DMS53 treated with DMSO at 0.1 percent for 48 hours (cell line): ENCODE measurements at regions not wholly inside any gene's neighbourhood (a gene's known extent, or its start where the extent isn't known, plus 50 kb on each side); places are given as distances from the start of the nearest gene placed in this dataset.

Experiments used
- DNase-seq: peaks from one replicate; lab custom pipeline; 2025; ENCODE audit not compliant: unreplicated experiment; lab: John Stamatoyannopoulos, UW

DNA sequence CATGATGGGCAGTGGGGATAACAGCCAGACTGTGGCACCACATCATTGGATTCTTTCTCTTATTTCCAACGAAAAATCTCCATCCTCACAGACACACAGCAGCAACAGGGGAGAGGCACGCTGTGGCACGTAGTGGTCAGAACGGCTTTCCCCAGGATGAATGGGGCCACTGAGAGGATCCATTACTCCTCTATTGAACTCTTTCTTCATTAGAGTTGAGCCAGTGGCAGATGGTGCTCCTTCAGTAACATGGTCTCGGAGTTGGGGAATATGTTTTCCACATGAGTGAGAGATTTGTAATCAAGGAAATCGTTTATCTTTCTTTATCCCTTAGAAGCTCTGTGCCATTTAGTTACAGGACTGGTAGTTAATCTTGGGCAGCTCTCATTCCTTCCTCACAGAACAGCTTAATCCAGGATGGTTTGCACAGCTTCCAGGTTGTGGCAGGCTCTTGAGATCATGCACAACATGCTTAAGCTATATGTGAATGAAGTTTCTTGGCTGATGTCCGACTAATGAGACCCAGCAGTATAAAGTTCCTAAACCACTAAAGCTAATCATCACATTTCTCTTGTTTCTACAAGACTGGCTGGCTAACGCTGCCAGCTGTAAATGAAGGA lies 180.5 kb upstream of the SLC10A2 start:
- no peak for DNase-seq

DNA sequence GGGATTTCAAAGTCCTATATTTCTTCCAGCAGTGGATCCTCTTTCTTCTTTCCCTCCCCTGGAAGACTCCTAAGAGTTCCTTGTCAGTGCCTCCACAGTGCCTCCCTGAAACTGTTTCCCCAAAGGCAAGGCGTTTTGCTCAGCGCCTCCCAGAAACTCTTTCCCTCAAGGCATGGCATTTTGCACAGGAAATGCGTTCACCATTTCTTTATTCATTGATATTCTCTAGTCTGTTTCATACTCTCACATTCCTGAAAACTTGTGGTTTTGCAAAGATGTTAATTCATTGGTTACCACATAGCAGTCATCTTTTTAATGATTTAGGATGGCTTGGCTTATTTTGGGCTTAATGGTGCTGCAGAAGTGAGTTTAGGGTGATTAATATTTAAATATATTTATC lies 177.3 kb upstream of the SLC10A2 start:
- no peak for DNase-seq

DNA sequence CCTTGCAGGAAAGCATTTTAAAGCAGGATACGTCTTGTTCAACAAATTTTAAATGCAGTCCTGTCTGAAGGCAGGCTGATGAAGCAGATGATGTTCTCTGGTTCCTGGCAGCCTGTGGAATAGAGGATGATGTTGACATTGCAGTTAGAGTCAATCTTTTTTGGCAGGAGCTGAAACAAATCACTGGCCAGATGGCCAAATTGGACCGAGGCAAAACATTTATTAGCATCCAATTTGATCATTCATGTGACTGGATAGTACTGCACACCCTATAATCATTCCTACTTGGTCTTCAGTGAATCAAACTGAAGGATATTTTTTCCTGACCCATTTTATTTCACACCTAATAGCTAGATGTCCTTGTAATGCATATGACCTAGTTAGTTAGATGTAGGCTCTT lies 172.2 kb upstream of the SLC10A2 start:
- no peak for DNase-seq

DNA sequence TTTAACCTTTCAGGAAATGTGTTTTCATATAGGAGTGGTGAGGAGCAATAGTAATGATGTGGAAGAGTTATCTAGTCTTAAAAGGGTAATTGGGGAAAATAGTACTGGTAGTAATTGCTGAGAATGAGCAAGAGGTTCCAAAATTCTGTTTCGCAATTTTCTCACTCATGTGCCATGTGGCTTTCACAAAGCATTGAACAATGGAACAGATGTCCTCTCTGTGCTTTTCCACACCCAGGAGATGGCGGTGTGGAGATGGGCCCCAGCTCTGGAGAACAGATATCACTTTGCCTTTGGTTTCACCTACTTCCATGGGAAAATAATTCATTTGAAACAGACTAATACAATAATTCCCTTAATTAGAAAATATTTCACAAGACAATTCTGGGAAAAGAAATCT lies 170.0 kb upstream of the SLC10A2 start:
- DNase-seq: no peak

DNA sequence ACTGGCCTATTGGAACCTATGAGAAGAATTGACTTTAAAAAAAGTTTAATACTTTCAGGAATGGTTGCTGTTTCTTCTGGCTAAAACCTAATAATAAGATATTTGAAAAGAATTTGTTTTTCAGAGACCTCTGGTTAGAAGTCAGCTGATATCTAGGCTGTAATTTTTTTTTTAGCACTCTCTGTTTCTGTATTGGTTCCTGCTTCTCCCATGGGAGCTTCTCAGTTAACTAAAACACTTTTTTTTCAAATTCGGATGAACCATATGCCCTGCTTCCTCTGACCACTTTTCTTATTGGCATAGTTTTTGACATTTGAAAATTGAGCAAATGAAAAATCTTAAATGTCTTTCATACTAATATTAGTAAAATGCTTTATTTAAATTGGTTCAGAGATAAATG lies 163.5 kb upstream of the SLC10A2 start:
- no peak for DNase-seq

DNA sequence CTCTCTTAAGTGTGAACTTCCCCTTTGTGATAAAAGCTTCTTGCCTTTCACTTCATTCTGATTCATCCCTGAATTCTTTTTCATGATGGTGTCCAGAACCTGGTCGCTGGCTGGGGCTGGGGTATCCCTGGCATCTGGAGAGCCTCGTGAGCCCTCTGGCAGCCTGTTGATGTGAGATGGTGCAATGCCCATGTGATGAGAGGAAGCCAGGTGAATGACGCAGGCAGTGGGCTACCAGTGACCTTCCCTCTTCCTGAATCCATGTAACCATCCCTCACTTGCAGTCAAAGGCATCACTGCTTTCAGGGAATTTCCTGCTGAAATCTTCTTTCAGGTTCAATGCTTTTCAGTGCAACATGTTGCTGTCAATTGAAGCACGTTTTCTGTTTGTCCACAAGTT lies 158.6 kb upstream of the SLC10A2 start:
- no peak for DNase-seq

DNA sequence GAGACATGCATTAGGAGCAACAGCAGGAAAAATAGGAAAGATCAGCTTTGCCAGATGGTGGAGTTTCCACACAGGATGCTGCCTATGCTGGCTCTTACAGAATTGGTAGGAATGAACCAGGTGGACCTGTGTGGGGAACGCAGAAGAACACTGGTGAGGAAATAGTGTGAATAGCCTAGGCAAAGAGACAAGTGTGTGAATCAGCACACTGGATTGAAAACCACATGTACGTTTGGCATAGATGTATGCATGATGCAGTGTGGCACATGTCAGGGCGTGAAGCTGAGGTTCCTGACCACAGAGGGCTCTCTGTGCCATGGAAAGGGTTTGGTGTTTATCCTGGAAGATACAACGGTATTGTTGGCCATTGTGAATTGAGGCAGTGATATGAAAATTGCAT lies 156.5 kb upstream of the SLC10A2 start:
- no peak for DNase-seq

DNA sequence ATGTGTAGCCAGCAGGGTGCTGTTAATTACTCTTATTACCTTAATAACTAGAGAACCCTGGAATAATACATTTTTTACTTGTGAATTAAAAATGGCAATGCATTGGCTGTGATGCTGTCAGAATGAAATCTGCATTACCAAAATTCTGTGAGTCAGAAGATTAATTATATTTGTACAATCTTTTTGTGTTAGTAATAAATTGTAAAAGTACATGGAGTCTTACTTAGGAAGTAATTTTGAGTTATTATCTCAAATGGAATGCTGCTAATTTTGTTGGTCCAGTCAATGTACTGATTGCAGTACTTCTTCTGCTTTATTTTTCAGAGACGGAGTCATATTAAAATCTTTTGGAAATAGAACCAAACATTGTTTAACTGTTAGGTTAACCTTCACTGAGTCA lies 152.0 kb upstream of the SLC10A2 start:
- no peak for DNase-seq

DNA sequence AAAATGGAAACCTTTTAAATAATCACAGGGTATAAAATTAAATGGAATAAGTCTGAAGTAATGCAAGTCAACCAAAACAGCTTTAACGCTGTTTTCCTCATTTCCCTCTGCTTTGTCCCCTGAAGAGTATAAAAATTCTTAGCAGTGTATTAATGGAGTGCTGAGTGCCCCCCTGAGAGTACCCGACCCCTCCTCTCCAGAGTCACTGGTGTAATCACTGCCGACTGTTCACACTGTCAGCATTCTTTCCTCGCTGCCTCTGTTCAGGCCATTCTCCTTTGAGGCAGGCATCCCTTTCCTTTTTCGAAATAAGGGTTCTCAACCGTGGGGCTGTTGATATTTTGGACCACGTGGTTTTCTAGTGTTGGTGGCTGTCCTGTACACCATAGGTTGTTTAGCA lies 146.9 kb upstream of the SLC10A2 start:
- DNase-seq: no peak

DNA sequence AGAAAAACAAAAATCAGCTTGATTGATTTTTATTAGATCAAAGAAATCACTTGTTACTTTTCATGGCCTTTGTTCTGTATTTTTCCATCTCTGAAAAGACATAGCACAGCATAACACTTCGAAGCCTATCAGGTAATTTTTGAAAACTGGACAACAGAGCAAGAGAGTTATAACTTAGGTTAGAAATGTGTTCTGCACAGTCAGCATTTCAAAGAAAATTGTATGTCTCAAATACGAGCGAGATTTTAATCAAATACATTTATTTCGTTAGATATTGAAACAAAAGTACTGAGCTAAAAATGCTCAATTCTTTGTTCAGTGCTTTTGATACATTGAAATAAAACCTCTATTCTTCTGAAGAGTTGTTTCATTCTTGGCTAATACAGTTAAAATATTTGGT lies 144.1 kb upstream of the SLC10A2 start:
- no peak for DNase-seq

DNA sequence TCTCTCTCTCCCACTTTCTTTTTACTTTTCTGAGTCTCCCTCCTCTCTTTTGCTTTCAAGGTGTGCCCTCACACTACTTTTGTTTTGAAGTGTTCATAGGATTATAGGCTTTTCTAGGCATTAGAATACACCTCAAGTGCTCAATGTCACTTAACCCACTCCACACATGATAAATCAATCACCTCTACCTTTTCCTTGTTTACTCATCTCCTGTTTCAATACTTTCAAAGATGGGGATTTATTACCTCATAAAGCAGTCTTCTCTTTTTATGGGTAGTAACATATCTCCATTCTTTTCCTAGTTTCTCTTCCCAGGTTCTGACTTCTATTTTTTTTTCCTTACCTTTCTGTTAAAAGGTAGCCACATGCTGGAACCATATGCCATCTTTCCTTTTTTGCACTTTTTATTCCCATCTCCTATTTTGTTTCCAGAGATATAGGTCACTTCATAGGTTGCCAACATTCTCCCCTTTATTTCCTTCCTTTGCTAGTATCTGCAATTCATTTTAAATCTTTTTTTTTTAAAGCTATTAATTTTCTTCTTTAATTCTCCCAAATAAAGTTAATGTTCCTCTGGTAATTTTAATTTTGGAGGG lies 137.6 kb upstream of the SLC10A2 start:
- no peak for DNase-seq

DNA sequence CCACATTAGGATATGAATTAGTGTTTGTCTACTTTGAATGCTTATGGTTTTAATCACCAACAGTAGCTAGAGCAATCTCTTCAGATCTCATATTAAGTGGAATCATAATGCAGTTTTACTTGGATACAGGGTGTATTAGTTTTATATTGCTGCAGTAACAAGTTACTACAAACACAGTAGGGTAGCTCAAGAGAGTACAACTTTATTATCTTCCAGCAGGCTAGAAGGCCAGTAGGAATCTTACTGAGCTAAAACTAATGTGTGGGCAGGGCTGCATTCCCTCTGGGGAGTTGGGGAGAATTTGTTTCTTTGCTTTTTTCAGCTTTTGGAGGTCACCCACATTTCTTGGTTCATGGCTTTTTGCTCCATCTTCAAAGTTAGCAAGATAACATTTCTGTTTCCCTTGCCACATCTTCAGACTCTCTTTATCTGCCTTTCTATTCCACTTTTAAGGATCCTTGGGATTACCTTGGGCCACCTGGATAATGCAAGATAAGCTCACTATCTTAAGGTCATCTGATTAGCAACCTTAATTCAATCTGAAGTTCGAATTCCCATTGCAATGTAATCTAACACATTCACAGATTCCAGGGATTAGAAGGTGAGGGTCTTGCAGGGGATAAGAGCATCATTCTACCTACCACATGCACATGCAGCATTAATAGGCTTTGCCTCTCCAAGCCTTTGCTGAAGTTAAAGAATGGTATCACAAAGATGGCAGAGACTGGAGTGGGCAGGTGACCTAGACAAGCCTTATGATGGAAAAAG lies 134.1 kb upstream of the SLC10A2 start:
- DNase-seq: no peak

DNA sequence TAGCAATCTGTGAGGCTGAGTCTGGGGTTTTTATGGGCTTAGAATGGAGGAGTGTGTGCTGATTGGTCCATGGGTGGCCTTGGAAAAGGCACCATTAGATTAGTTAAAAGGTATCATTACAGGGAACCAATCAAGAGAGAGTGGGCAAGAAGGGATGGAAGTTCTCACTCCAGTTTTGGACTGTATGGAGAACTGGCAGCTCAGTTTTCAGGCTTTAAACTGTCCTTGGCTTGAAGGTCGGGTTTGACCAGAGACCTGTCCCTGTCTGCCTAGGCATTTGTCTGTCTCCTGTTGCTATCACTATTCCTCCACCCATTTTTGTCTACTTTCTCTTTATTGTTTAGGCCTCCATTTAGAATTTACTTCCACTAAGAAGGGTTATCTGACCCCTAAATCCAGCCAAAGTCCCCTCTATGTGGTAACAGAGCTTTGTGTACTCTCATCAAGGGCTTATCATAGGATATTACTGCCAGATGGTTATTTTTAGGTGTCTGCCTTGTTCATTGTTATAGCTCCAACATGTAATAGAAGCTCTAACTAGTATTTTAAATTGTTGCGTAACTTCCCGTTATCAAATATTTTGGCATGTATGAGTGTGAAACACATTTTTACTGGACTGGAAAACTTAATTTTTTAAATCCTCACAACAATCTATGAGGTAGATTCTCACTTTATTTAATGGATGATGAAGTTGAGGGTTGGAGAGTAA lies 133.3 kb upstream of the SLC10A2 start:
- no peak for DNase-seq

DNA sequence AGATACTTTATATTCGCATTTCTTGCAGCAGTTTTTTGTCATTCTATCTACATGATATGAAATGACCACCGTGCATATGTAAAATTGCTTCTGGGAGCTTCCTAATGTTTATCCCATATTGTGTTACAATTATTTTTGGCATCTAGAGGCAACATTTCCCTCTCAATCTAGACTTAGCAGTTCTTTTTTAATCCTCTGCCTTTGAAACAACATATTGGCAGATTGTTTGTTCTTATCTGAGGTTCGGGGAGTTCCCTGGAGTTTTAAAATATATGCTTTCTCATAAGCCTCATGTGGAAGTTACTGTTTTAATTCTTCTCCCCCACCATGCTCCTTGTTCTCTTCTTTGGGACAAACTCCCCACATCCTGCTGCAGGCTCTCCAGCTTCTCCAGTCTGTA lies 130.1 kb upstream of the SLC10A2 start:
- DNase-seq: no peak

DNA sequence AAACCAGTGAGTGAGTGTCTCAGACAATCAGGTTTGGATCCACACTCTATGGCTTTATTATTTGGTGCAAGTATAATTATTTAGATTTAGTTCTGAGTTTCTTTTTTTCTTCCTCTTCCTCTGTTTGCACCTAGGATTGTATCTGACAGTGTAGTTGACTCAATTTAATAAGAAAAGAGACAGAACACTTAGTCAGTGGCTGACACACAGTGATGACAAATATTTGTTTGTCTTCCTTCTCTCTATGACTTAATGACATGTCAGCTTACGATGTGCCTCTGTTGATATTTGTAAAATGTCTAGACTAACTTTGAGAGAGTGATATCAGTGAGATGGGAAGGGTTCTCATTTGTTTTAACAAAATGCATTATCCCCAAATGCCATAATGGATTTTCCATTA lies 129.5 kb upstream of the SLC10A2 start:
- no peak for DNase-seq

DNA sequence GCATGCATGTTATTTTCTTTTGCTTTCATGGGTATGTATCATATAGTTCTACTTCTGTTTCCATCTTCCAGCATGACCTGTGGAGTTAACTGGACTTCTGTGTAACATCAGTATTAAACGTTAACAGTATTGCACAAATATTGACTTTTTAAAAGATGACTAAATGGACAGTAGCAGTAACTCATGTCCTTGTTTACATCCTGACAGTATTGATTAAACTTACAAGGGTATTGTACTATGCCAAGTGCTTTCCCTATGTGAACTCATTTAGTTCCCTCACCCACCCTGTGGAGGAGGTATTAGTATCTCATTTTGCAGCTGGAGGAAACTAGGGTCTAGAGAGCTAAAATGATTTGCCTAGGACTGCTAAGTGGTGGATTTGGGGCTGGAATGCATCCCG lies 128.7 kb upstream of the SLC10A2 start:
- no peak for DNase-seq

DNA sequence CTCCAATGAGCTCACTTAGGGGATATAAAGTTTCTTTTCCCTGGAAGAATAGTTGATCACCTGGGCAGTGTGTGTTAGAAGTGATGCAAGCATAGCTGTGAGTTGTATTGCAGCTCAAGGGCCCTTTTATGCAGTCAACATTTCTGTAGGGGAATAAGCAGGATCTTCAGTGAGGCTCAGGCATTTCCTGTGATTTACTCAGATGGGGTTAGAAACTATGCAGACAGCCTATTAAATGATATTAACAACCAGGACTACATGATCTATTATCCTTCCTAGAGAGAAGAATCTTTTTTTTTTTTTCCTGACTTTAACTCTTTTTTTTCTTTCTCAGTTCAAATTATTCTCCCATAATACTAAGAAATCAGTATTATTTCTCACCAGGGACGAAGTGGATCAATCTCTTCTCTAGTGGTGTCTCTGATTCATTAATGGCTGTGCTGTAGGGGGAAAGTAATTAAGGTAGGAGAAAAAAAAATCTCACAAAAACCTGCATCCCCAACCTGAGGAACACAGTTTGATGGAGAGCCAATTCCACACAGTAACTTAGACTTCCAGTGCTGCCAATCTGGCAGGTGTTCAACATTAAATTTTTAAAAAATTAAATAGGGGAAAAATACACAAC lies 126.4 kb upstream of the SLC10A2 start:
- DNase-seq: no peak

DNA sequence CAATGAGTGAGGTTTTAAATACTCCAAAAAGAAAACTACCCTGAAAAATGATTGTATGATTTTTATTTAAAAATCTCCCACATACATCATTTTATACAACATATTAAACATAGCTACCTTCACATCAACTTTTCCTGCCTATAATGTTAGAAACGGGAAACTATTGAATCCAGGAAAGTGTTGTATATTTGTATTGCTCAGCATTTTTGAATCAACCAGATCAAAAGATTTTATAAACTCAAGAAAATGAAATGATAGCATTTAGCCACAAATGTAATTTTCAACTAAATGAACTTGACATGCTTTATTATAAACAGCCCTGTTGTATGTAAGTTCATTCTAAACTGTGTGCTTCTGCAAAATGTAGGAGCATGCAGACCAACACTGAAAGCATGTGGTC lies 124.6 kb upstream of the SLC10A2 start:
- no peak for DNase-seq

DNA sequence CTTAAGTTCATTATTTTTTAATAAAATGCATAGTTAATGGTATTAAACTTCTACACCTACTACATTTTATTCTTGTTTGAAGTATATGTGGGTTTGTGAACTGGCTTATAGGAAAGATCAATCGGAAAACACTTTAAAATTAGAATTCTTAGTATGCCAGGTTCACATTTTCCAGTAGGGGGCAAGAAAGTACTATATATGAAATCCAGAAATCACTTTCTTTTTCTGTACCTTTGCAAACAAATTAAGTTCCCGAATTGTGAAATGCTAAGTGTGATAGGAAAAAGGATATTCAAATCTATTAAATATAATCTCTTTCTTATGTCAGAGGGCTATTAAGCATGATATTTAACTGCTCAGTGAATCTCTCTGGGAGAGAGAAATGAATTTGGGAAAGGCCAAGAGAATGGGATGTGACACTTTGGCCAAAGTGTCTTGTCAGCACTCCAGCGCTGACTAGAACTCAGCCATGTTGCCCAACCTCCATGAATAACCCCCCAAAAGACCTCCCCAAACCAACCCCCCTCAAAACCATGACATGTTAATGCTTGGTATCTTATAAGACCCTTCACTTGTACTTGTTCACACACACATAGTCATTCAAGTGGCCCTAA lies 122.6 kb upstream of the SLC10A2 start:
- no peak for DNase-seq

DNA sequence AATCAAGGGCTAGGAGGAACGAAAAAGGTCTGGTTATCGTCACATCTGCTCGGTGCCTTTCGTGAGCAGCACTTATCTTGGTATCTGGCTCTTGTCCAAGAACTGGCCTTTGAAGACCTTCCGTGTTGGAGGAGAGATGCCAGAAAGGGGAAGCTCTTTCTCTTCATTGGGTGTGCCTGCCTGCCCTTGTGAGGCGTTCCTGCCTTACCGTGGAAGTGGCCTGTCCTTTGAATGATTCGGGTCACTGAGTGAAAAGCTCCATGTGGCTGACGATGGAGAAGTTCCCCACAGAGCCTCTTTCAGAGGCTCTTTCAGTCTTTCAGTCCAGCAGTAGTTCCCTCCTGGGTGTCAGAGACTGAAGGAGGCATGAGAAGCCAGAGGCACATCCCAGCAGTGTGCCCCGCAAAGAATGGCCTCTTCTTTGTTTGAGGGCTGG lies 121.5 kb upstream of the SLC10A2 start:
- no peak for DNase-seq

DNA sequence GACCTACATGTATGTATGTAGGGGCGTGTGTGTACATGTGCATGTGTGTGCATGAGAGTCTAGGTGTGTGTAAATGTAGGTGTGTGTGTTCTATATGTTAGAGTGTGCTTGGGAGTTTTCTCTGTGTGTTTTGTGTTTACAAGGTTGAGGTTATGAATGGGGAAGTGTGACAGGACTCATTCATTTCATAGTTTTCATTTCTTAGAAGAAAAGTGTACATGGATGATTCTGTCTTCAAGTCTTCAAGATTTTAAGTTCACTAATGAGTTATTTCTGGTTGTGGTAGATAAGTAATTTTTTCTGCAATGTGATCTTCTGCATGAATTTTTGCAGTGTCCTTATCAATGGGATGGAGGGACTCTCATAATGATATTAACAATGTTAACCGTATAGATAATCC lies 118.2 kb upstream of the SLC10A2 start:
- no peak for DNase-seq
